K562 (cell line): ENCODE measurements at regions not wholly inside any gene's neighbourhood (a gene's known extent, or its start where the extent isn't known, plus 50 kb on each side); places are given as distances from the start of the nearest gene placed in this dataset.

Experiments
- ATAC-seq: fragments of 200-7000 bp; cut with Tn5 transposase; 3 replicates; pipeline ENCODE4 v1.9.1; 2020; ENCODE audit warnings: moderate library complexity
- BruUV-seq: library from RNA; stranded (reverse); fragments of 400-500 nt; replicated peaks from 2 replicates; lab custom pipeline; 2021; lab: Mats Ljungman, UMichigan
- CTCF ChIA-PET: fragments of 300-600 bp; formaldehyde crosslinking; extraction: SDS; loops from one replicate; lab custom pipeline; 2021; ENCODE audit warnings: low intra/inter-chr PET ratio; lab: Yijun Ruan, JAX
- POLR2A ChIA-PET: fragments of 300-600, 350-650 bp; sonication (Branson Sonifier 250); formaldehyde crosslinking; extraction: SDS; loops from one replicate; lab custom pipeline; 2021; ENCODE audit warnings: antibody characterized with exemption, inconsistent platforms; lab: Yijun Ruan, JAX
- DNase-seq, 4 experiments: peaks; one replicate each; pipeline versions ENCODE4 v3.0.0 to v3.0.0-alpha.2; 2011 to 2018; ENCODE audit warnings: low spot score in 3 of 4, mixed read lengths in 3 of 4; ENCODE audit errors: extremely low read depth in 1 of 4
- FAIRE-seq: peaks from 2 replicates; lab custom pipeline; 2011; peaks lifted over from hg19 to GRCh38; lab: Jason Lieb, UNC
- H2AFZ ChIP-seq: 2 replicates; pipeline ENCODE4 v1.6.0; 2011; ENCODE audit warnings: low read depth, low read length, control low read depth, inconsistent platforms
- H3K27ac ChIP-seq: fragments of 200-600 bp; 3 replicates; pipeline ENCODE4 v1.8.0; 2011; ENCODE audit warnings: low read depth, mild to moderate bottlenecking, control low read depth, inconsistent platforms, low read length, moderate library complexity, mixed read lengths; ENCODE audit errors: extremely low read depth
- H3K27me3 ChIP-seq, 2 experiments: fragments of 300-600 bp in 1 of 2; 2 replicates in 1 of 2; 3 replicates in 1 of 2; pipeline versions ENCODE4 v1.6.0 to v1.8.0; 2011; ENCODE audit warnings: inconsistent platforms in 2 of 2, low read length in 2 of 2, mild to moderate bottlenecking in 1 of 2, mixed read lengths in 1 of 2, moderate library complexity in 1 of 2; ENCODE audit not compliant: control insufficient read depth in 2 of 2, insufficient read depth in 2 of 2
- H3K36me3 ChIP-seq: fragments of 300-600 bp; 3 replicates; pipeline ENCODE4 v1.8.0; 2011; ENCODE audit warnings: mild to moderate bottlenecking, low read length, inconsistent platforms; ENCODE audit not compliant: control insufficient read depth, insufficient read depth
- H3K4me1 ChIP-seq, 2 experiments: fragments of 200-600 bp in 1 of 2; replicated peaks in 1 of 2; 2 replicates in 1 of 2; 3 replicates in 1 of 2; pipeline versions ENCODE4 v1.5.1 to v1.8.0; 2011; ENCODE audit warnings: inconsistent platforms in 2 of 2, low read length in 2 of 2, mild to moderate bottlenecking in 1 of 2, mixed read lengths in 1 of 2, moderate library complexity in 1 of 2; ENCODE audit not compliant: control insufficient read depth in 2 of 2, insufficient read depth in 2 of 2
- H3K4me2 ChIP-seq: 2 replicates; pipeline ENCODE4 v1.6.1; 2011; ENCODE audit warnings: low read length, control low read depth, inconsistent platforms, mixed read lengths; ENCODE audit not compliant: insufficient read depth
- H3K4me3 ChIP-seq: fragments of 200-600 bp; sonication (generic), shearing (Covaris generic); 2 replicates; pipeline ENCODE4 v1.5.1; 2016; ENCODE audit warnings: control low read depth, inconsistent platforms
- H3K79me2 ChIP-seq: fragments of 200-600 bp; 3 replicates; pipeline ENCODE4 v1.8.0; 2011; ENCODE audit warnings: low read length, inconsistent platforms; ENCODE audit not compliant: control insufficient read depth, insufficient read depth
- H3K9ac ChIP-seq, 2 experiments: 2 replicates each; pipeline versions ENCODE4 v1.6.0 to v1.6.1; 2011; ENCODE audit warnings: low read depth in 2 of 2, low read length in 2 of 2, control low read depth in 1 of 2, inconsistent platforms in 1 of 2, mild to moderate bottlenecking in 1 of 2, mixed read lengths in 1 of 2; ENCODE audit not compliant: insufficient read depth in 1 of 2
- H3K9me1 ChIP-seq: one replicate; pipeline ENCODE4 v1.6.0; 2011; ENCODE audit warnings: inconsistent platforms, mild to moderate bottlenecking, low read length, moderate library complexity; ENCODE audit not compliant: control insufficient read depth, insufficient read depth
- H3K9me3 ChIP-seq: replicated peaks from 2 replicates; pipeline ENCODE4 v1.5.1; 2011; ENCODE audit warnings: low read depth, low read length, inconsistent platforms; ENCODE audit not compliant: control insufficient read depth, insufficient read depth
- H4K20me1 ChIP-seq: replicated peaks from 2 replicates; pipeline ENCODE4 v1.6.1; 2011; ENCODE audit warnings: low read length, inconsistent platforms, mixed read lengths; ENCODE audit not compliant: control insufficient read depth, insufficient read depth
- FOXA1 ChIP-seq: fragments of 450-650 bp; IDR thresholded peaks from 2 replicates; pipeline ENCODE4 v1.6.1; 2016; ENCODE audit warnings: mild to moderate bottlenecking, borderline replicate concordance
- FOXP1 ChIP-seq: sonication (generic); formaldehyde crosslinking; IDR thresholded peaks from 2 replicates; pipeline ENCODE4 v1.8.0; 2022; ENCODE audit warnings: mild to moderate bottlenecking, missing genetic modification reagents
- RBM25 ChIP-seq: fragments of 200-400 bp; formaldehyde crosslinking; IDR thresholded peaks from 2 replicates; pipeline ENCODE4 v1.6.1; 2018; ENCODE audit warnings: low read length, low read depth, moderate library complexity; ENCODE audit not compliant: severe bottlenecking
- SAFB2 ChIP-seq: fragments of 200-400 bp; formaldehyde crosslinking; IDR thresholded peaks from 2 replicates; pipeline ENCODE4 v1.6.1; 2018; ENCODE audit warnings: borderline replicate concordance, low read length, low read depth, moderate library complexity; ENCODE audit not compliant: severe bottlenecking
- YBX1 ChIP-seq: fragments of 450-650 bp; IDR thresholded peaks from 2 replicates; pipeline ENCODE4 v1.7.1; 2016; ENCODE audit warnings: mild to moderate bottlenecking
- ZNF584 ChIP-seq: fragments of 200-800 bp; sonication (Bioruptor generic); IDR thresholded peaks from 2 replicates; pipeline ENCODE4 v1.6.1; 2016; ENCODE audit warnings: low read depth, mild to moderate bottlenecking, missing genetic modification characterization, missing compliant biosample characterization
- WGBS: fragments of 100-300 bp; shearing (Covaris generic); methylation state at CpG from one replicate; pipeline ENCODE4 v1.1.6; 2016; ENCODE audit warnings: low coverage, mixed read lengths; ENCODE audit not compliant: insufficient coverage; ENCODE audit errors: missing lambda C conversion rate; 5-methylcytosine and 5-hydroxymethylcytosine counted together
- in situ Hi-C: fragments of 300-500 bp; cut with MboI; formaldehyde crosslinking; loops from 4 replicates; pipeline ENCODE4 v1.15.0; 2018; ENCODE audit warnings: inconsistent platforms, mixed read lengths
- intact Hi-C: fragments of 100-400 bp; cut with micrococcal nuclease; formaldehyde crosslinking; loops from 2 replicates; pipeline ENCODE4 v1.14.2; 2022
- TF ChIP-seq, protein P1 (sequence below): fragments of 450-650 bp; IDR thresholded peaks from 2 replicates; pipeline ENCODE4 v1.7.0; 2016; ENCODE audit warnings: borderline replicate concordance
- TF ChIP-seq, protein P2 (sequence below), 3 experiments: IDR thresholded peaks in 2 of 3; conservative IDR thresholded peaks in 1 of 3; 2 replicates each; pipeline ENCODE4 v1.5.1; 2011 to 2012; ENCODE audit warnings: low read length in 3 of 3, mild to moderate bottlenecking in 3 of 3, control low read depth in 2 of 3, improper control_type of control experiment in 1 of 3, inconsistent platforms in 1 of 3, low read depth in 1 of 3, mixed read lengths in 1 of 3, moderate library complexity in 1 of 3; ENCODE audit not compliant: insufficient read depth in 2 of 3
- TF ChIP-seq, protein P3 (sequence below): fragments of 450-650 bp; IDR thresholded peaks from 2 replicates; pipeline ENCODE4 v1.6.1; 2017; ENCODE audit warnings: antibody characterized with exemption, mild to moderate bottlenecking

DNA sequence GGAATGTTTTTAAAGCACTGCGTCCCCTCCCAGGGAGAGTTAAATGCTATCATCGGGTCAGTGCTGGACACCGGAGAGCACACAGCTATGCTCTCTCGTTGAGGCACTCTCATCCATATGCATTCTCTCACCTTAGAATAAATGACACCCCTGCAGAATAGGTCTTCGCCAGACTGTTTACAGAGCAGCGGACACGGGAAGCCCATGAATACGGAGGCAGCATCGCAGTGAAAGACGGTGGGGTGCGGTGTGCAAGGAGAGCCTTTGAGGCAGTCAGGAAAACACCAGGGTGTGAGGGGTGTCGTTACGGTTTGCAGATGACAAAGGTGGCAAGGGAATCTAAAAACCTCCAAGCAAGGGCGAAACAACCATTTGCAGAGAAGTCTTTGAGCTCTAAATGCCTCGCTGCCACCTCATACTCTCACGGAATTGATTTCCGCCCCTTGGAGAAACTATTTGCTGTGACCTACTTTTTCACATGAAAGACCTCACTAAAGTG is 169.2 kb upstream of the FHL2 start (continued):
- TF ChIP-seq YBX1 = no peak
- TF ChIP-seq, all 486 proteins: peak for 0

DNA sequence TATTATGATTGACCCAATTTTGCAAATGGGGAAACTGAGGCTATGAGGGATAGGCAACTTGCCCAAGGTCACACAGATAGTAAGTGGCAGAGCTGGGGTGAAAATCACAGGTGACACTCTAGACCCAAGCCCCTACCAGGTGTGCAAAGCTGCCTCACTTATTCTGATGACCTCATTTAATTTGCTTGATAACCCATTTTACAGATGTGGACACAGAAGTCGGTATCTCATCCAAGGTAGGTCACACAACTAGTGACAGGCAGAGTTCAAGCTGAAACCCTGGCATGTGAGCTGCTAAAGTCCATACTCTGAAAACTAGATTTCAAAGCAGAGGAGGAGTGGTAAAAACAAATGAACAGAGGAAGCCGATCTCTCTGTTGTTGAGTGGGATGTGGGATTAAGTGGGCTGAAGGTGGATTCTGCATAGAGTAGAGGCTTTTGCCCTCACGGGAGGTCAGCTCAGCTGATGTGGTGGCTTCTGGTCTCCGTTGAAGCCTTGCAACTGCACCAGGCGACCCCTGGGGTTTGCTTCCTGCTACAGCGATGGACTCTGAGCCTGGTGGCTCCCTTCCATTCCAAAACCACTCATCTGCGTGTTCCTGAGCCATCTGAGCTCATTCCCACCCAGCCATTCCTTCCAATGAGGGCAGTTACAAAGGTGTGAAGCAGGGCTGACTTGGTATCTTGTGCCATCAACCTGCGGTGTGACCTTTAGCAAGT is 164.3 kb upstream of the FHL2 start:
- Histone ChIP-seq H3K4me3 (no peak overlapping the region), H3K27me3 (peaks cover 57 to 84% of the 10 kb centered on the region in 2 experiments), H3K4me2 (no peak overlapping the region), H3K9ac (peak overlapping the region in 1 of 2 experiments; percentile 48; a peak in 1 of 4 replicates), H3K4me1 (no peaks in the 10 kb centered on the region), H4K20me1 (0 out of 2 replicates have a peak, but pooled peaks cover 3% of the 10 kb centered on the region), H2AFZ (no peak overlapping the region), H3K9me1 (no peaks in the 10 kb centered on the region), H3K36me3 (no peaks in the 10 kb centered on the region), H3K79me2 (no peaks in the 10 kb centered on the region), H3K9me3 (no peaks in the 10 kb centered on the region), H3K27ac (no peak overlapping the region)
- in situ Hi-C loops (no loop called here), intact Hi-C loops (no loop called here)
- no peak for DNase-seq
- TF ChIP-seq SAFB2 (no peak), FOXA1 (no peak), ZNF584 (CRISPR knock-in tag) (no peak), RBM25 (peak; percentile 37), FOXP1 (CRISPR knock-in tag) (no peak)
- TF ChIP-seq, protein P1, sequence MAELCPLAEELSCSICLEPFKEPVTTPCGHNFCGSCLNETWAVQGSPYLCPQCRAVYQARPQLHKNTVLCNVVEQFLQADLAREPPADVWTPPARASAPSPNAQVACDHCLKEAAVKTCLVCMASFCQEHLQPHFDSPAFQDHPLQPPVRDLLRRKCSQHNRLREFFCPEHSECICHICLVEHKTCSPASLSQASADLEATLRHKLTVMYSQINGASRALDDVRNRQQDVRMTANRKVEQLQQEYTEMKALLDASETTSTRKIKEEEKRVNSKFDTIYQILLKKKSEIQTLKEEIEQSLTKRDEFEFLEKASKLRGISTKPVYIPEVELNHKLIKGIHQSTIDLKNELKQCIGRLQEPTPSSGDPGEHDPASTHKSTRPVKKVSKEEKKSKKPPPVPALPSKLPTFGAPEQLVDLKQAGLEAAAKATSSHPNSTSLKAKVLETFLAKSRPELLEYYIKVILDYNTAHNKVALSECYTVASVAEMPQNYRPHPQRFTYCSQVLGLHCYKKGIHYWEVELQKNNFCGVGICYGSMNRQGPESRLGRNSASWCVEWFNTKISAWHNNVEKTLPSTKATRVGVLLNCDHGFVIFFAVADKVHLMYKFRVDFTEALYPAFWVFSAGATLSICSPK = no peak
- TF ChIP-seq, protein P2, sequence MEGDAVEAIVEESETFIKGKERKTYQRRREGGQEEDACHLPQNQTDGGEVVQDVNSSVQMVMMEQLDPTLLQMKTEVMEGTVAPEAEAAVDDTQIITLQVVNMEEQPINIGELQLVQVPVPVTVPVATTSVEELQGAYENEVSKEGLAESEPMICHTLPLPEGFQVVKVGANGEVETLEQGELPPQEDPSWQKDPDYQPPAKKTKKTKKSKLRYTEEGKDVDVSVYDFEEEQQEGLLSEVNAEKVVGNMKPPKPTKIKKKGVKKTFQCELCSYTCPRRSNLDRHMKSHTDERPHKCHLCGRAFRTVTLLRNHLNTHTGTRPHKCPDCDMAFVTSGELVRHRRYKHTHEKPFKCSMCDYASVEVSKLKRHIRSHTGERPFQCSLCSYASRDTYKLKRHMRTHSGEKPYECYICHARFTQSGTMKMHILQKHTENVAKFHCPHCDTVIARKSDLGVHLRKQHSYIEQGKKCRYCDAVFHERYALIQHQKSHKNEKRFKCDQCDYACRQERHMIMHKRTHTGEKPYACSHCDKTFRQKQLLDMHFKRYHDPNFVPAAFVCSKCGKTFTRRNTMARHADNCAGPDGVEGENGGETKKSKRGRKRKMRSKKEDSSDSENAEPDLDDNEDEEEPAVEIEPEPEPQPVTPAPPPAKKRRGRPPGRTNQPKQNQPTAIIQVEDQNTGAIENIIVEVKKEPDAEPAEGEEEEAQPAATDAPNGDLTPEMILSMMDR (IDR thresholded peaks at IDR 0.05 in 2 of 3, conservative IDR thresholded peaks at IDR 0.05 in 1 of 3; ENCODE audit: insufficient read depth in 2 of 3, low read depth in 1 of 3, low read length in 3 of 3) = peak in 2 of 3 experiments; percentile 9; a peak in 1 of 6 replicates
- TF ChIP-seq, protein P3, sequence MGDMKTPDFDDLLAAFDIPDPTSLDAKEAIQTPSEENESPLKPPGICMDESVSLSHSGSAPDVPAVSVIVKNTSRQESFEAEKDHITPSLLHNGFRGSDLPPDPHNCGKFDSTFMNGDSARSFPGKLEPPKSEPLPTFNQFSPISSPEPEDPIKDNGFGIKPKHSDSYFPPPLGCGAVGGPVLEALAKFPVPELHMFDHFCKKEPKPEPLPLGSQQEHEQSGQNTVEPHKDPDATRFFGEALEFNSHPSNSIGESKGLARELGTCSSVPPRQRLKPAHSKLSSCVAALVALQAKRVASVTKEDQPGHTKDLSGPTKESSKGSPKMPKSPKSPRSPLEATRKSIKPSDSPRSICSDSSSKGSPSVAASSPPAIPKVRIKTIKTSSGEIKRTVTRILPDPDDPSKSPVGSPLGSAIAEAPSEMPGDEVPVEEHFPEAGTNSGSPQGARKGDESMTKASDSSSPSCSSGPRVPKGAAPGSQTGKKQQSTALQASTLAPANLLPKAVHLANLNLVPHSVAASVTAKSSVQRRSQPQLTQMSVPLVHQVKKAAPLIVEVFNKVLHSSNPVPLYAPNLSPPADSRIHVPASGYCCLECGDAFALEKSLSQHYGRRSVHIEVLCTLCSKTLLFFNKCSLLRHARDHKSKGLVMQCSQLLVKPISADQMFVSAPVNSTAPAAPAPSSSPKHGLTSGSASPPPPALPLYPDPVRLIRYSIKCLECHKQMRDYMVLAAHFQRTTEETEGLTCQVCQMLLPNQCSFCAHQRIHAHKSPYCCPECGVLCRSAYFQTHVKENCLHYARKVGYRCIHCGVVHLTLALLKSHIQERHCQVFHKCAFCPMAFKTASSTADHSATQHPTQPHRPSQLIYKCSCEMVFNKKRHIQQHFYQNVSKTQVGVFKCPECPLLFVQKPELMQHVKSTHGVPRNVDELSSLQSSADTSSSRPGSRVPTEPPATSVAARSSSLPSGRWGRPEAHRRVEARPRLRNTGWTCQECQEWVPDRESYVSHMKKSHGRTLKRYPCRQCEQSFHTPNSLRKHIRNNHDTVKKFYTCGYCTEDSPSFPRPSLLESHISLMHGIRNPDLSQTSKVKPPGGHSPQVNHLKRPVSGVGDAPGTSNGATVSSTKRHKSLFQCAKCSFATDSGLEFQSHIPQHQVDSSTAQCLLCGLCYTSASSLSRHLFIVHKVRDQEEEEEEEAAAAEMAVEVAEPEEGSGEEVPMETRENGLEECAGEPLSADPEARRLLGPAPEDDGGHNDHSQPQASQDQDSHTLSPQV = no peak
- no peak for FAIRE-seq
- ChIA-PET POLR2A (interaction anchor here (1.0 kb wide), 1 partner anchor 149 kb away, joined by 3 read pairs; no protein-coding TSS in a partner anchor), CTCF (no interaction called here)
- 0 out of 3 replicates have a peak, but pooled peaks have one; percentile 21 for ATAC-seq
- 5% methylated on average over 8 of the region's 8 CpGs for WGBS
- BruUV-seq = no TSS peak
